22Rv1 (cell line): ENCODE measurements at regions not wholly inside any gene's neighbourhood (a gene's known extent, or its start where the extent isn't known, plus 50 kb on each side); places are given as distances from the start of the nearest gene placed in this dataset.

Source experiments
- CTCF ChIP-seq: fragments of 450-650 bp; IDR thresholded peaks from 2 replicates; pipeline ENCODE4 v1.5.1; 2017; ENCODE audit warnings: mild to moderate bottlenecking
- ZFX ChIP-seq: fragments of 450-650 bp; IDR thresholded peaks from 2 replicates; pipeline ENCODE4 v1.6.1; 2017; ENCODE audit warnings: antibody characterized with exemption, borderline replicate concordance

GRCh38 chr5:77943851-77944250 is 167.7 kb upstream of the TBCA start:
- no peak for TF ChIP-seq CTCF
- TF ChIP-seq ZFX = no peak
